Esophagus squamous epithelium (tissue), 5 donors: ENCODE measurements at regions not wholly inside any gene's neighbourhood (a gene's known extent, or its start where the extent isn't known, plus 50 kb on each side); places are given as distances from the start of the nearest gene placed in this dataset.
A peak's percentile ranks its signal among the peaks of the same experiment; 100 is the strongest.
"Not testable (repeated sequence)": the region's sequence is repeated elsewhere in the genome, so short reads cannot be mapped to it uniquely, and the experiment has no call there.

Experiments used
- DNase-seq: peaks from one replicate; lab custom pipeline; 2025; lab: John Stamatoyannopoulos, UW
- H3K27ac ChIP-seq, 4 donors: fragments of 200-600 bp; sonication (generic); one replicate each; pipeline ENCODE4 v1.5.1; 2016 to 2019; ENCODE audit warnings: mild to moderate bottlenecking in 1 of 4
- H3K27me3 ChIP-seq, 4 donors: fragments of 200-600 bp; sonication (generic); 1 replicate in 3 of 4; 2 replicates in 1 of 4; pipeline versions ENCODE4 v1.5.1 to v1.6.0; 2017 to 2021; ENCODE audit warnings: antibody characterized with exemption in 1 of 4
- H3K36me3 ChIP-seq, 3 donors: fragments of 200-600 bp; sonication (generic); one replicate each; pipeline ENCODE4 v1.5.1; 2016 to 2019
- H3K4me1 ChIP-seq, 3 donors: fragments of 200-600 bp; sonication (generic); one replicate each; pipeline ENCODE4 v1.5.1; 2017 to 2019
- H3K4me3 ChIP-seq, 4 donors: fragments of 200-600 bp; sonication (generic); 1 replicate in 3 of 4; 2 replicates in 1 of 4; pipeline ENCODE4 v1.5.1; 2016 to 2019; ENCODE audit warnings: mild to moderate bottlenecking in 2 of 4, moderate library complexity in 1 of 4
- H3K9me3 ChIP-seq, 3 donors: fragments of 200-600 bp; sonication (generic); one replicate each; pipeline ENCODE4 v1.5.1; 2016 to 2019
- POLR2A ChIP-seq, 4 donors: fragments of 450-650 bp; IDR thresholded peaks; one replicate each; pipeline ENCODE4 v1.6.1; 2017; ENCODE audit warnings: antibody characterized with exemption in 4 of 4, mild to moderate bottlenecking in 4 of 4, moderate library complexity in 3 of 4
- whole genome bisulfite sequencing, 2 donors: methylation state at CpG; one replicate each; pipeline ENCODE4 v1.1.5; 2018; 5-methylcytosine and 5-hydroxymethylcytosine counted together
- intact Hi-C: fragments of 100-400 bp; cut with DNase I; formaldehyde crosslinking; loops from one replicate; pipeline ENCODE4 v1.15.0; 2022
- TF ChIP-seq, protein P1 (sequence below), 6 experiments: fragments of 450-650 bp in 4 of 6; fragments of 200-600 bp in 2 of 6; sonication (generic) in 2 of 6; IDR thresholded peaks; one replicate each; pipeline ENCODE4 v1.5.1; 2016 to 2019; ENCODE audit warnings: antibody characterized with exemption in 6 of 6, mild to moderate bottlenecking in 4 of 6, moderate library complexity in 4 of 6
- donor health status: DM: yes; HTN: yes; CAD: no.

DNA sequence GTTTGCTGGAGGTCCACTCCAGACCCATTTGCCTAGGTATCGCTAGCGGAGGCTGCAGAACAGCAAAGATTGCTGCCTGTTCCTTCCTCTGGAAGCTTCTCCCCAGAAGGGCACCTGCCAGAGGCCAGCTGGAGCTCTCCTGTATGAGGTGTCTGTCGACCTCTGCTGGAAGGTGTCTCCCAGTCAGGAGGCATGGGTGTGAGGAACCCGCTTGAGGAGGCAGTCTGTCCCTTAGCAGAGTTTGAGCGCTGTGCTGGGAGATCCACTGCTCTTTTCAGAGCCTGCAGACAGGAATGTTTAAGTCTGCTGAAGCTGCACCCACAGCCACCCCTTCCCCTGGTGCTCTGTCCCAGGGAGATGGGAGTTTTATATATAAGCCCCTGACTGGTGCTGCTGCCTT is 335.0 kb upstream of the DNAJC19 start:
- TF ChIP-seq, protein P1, sequence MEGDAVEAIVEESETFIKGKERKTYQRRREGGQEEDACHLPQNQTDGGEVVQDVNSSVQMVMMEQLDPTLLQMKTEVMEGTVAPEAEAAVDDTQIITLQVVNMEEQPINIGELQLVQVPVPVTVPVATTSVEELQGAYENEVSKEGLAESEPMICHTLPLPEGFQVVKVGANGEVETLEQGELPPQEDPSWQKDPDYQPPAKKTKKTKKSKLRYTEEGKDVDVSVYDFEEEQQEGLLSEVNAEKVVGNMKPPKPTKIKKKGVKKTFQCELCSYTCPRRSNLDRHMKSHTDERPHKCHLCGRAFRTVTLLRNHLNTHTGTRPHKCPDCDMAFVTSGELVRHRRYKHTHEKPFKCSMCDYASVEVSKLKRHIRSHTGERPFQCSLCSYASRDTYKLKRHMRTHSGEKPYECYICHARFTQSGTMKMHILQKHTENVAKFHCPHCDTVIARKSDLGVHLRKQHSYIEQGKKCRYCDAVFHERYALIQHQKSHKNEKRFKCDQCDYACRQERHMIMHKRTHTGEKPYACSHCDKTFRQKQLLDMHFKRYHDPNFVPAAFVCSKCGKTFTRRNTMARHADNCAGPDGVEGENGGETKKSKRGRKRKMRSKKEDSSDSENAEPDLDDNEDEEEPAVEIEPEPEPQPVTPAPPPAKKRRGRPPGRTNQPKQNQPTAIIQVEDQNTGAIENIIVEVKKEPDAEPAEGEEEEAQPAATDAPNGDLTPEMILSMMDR (IDR thresholded peaks at IDR 0.05): peak in 1 of 6 experiments; percentile 22
- intact Hi-C loops, DNase-seq, H3K36me3 ChIP-seq, H3K4me1 ChIP-seq, H3K4me3 ChIP-seq, H3K9me3 ChIP-seq, H3K27me3 ChIP-seq, H3K27ac ChIP-seq: not testable (repeated sequence)
- WGBS, 2 donors: no CpG with 5 or more reads among the region's 5 CpGs

DNA sequence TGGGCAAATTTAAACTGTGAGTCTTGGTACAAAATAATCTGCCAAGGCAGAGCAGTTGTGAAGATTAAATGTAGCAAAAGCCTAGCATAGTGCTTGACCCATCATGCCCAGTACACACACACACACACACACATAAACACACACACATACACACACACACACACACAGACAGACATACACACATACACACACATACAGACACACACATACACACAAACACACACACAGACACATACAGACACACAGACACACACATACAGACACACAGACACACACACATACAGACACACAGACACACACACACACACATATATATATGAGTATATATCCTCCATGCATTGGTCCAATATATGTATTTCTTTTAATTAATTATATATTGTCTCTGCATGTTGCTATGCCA is 328.8 kb upstream of the DNAJC19 start:
- Histone ChIP-seq H3K27me3 (no peaks in the 10 kb centered on the region), H3K9me3 (no peaks in the 10 kb centered on the region), H3K4me1 (no peaks in the 10 kb centered on the region), H3K36me3 (no peaks in the 10 kb centered on the region), H3K27ac (no peak overlapping the region), H3K4me3 (no peak overlapping the region)
- intact Hi-C loops: no loop called here
- DNase-seq: no peak
- TF ChIP-seq, protein P1 (IDR thresholded peaks at IDR 0.05): no peak
- TF ChIP-seq POLR2A (IDR thresholded peaks at IDR 0.05): no peak

DNA sequence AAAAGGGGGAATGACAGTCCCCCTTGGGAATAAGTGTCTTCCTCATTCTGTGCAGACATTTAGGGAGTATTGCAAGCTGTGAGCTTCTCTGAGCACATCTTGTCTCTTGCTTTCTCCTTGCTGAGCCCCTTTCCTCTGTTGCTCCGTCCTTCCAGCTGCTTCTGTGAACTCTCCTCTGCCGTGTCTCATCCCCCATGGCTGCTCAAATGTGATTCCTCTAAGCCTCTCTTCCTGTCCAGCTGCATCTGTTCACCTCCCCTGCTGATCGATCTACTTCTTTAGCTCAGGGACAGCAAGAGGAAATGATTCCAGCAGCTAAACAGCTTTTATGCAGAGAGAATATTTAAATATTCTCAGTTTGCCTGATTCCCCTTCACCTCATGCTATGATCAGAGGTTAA is 328.0 kb upstream of the DNAJC19 start:
- 30 to 34% methylated on average over 3 of the region's 3 CpGs for WGBS, 2 donors
- Histone ChIP-seq H3K9me3 (no peaks in the 10 kb centered on the region), H3K4me1 (no peaks in the 10 kb centered on the region), H3K27me3 (no peaks in the 10 kb centered on the region), H3K4me3 (no peak overlapping the region), H3K36me3 (no peaks in the 10 kb centered on the region), H3K27ac (no peak overlapping the region)
- TF ChIP-seq, protein P1 (IDR thresholded peaks at IDR 0.05): no peak
- TF ChIP-seq POLR2A (IDR thresholded peaks at IDR 0.05): no peak
- DNase-seq: no peak
- intact Hi-C loops: no loop called here

DNA sequence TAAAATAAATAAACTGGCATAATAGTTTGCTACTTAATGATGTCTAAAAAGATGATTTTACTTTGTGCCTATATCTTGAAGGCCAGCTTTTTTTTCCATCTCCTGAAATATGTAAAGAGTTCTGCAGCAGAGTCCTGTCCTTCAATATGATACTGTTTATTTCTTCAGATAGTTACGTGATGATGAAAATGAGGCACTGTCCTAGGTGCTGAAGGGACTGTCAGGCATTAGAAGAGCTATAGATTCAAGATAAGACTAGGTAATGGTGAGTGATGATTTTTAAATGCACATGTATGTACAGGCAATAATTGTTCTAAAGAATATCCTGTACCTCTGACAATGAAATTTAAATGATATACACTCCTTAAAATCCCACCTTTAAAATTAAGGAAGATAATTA is 326.9 kb upstream of the DNAJC19 start:
- no peak overlapping the region for H3K4me3 ChIP-seq
- H3K36me3 ChIP-seq: no peaks in the 10 kb centered on the region
- TF ChIP-seq, protein P1 (IDR thresholded peaks at IDR 0.05): no peak
- TF ChIP-seq POLR2A (IDR thresholded peaks at IDR 0.05): no peak
- 13 to 14% methylated on average over 1 of the region's 1 CpG for WGBS, 2 donors
- H3K4me1 ChIP-seq: no peaks in the 10 kb centered on the region
- intact Hi-C loops: no loop called here
- H3K27me3 ChIP-seq: no peaks in the 10 kb centered on the region
- no peaks in the 10 kb centered on the region for H3K9me3 ChIP-seq
- DNase-seq: no peak
- H3K27ac ChIP-seq: no peak overlapping the region

DNA sequence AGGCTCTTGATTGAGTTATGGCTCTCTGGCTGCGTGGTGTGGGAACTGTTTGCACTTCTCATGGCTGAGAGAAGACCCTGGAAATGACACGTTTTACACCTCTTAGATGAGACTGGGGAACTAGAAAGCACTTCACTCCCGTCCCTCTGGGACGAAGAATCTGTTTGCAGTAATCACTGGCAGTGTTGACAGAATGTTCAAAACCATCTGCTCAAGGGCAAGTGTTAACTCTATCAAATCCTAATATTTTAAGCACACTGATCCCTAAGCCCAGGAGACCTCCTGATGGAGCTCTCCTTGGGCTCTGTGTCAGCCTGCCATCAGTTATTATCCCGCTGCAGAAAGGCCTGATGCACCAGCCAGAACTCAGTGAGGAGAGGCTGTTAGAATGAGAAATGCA is 323.8 kb upstream of the DNAJC19 start:
- Histone ChIP-seq H3K27ac (no peak overlapping the region), H3K4me3 (no peak overlapping the region), H3K4me1 (no peaks in the 10 kb centered on the region), H3K36me3 (no peaks in the 10 kb centered on the region), H3K9me3 (no peaks in the 10 kb centered on the region), H3K27me3 (no peaks in the 10 kb centered on the region)
- DNase-seq: no peak
- 26 to 43% methylated on average over 4 of the region's 5 CpGs for WGBS, 2 donors
- no peak for TF ChIP-seq POLR2A (IDR thresholded peaks at IDR 0.05)
- TF ChIP-seq, protein P1 (IDR thresholded peaks at IDR 0.05): no peak
- intact Hi-C loops: no loop called here
